ENCODE measurements at regions not wholly inside any gene's neighbourhood (a gene's known extent, or its start where the extent isn't known, plus 50 kb on each side); places are given as distances from the start of the nearest gene placed in this dataset.

DNA sequence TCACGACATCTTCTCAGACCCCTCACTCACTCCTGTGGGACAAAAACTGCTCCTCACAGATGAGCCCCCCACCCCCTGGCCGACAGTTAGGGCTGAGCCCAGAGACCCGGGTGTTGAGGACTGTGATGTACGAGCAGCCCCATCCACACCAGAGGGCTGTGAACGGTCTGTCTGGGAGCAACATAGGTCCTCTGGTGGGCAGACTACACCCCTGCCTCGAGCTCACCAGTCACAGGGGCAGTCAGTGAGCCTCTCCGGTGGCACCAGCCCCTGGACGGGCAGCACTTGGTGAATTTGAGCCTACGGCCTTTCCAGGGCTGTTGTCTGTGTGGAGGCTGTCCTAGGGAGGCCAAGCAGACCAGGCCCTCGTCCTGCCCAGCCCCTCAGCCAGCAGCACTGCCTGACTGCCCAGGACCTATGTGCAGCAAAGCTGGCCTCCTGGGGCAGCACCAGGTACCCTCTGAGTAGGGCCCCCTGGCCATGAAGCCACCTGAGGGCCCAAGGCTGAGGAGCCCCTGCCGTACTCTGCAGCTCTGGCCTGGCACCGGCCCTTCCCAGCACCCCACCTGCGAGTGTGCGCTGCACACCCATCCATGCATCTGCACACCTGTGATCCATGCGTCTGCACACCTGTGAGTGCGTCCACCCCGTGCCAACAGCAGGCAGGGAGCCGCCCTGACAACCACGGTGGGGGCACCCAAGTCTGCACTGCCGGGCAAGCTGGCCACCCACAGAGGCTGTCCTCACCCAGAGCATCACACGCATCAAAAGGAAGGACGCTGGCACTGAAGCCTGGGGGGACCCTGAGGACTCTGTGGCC lies 111.6 kb upstream of the NKX1-1 start:
- DNase-seq (no peak), ATAC-seq (no peak)
- Mint-ChIP-seq H3K27me3 (peaks cover 5% of the 10 kb centered on the region), H3K27ac (no peak overlapping the region), H3K4me3 (no peak overlapping the region), H3K4me1 (ENCODE audit: low read depth) (no peaks in the 10 kb centered on the region), H3K9me3 (no peaks in the 10 kb centered on the region), H3K36me3 (ENCODE audit: low read depth) (no peaks in the 10 kb centered on the region)
- CTCF ChIA-PET = no interaction called here
- intact Hi-C loops (cut with micrococcal nuclease) = no loop called here
- TF ChIP-seq, protein P1, sequence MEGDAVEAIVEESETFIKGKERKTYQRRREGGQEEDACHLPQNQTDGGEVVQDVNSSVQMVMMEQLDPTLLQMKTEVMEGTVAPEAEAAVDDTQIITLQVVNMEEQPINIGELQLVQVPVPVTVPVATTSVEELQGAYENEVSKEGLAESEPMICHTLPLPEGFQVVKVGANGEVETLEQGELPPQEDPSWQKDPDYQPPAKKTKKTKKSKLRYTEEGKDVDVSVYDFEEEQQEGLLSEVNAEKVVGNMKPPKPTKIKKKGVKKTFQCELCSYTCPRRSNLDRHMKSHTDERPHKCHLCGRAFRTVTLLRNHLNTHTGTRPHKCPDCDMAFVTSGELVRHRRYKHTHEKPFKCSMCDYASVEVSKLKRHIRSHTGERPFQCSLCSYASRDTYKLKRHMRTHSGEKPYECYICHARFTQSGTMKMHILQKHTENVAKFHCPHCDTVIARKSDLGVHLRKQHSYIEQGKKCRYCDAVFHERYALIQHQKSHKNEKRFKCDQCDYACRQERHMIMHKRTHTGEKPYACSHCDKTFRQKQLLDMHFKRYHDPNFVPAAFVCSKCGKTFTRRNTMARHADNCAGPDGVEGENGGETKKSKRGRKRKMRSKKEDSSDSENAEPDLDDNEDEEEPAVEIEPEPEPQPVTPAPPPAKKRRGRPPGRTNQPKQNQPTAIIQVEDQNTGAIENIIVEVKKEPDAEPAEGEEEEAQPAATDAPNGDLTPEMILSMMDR (IDR thresholded peaks at IDR 0.05) = no peak
- POLR2A ChIA-PET = no interaction called here

DNA sequence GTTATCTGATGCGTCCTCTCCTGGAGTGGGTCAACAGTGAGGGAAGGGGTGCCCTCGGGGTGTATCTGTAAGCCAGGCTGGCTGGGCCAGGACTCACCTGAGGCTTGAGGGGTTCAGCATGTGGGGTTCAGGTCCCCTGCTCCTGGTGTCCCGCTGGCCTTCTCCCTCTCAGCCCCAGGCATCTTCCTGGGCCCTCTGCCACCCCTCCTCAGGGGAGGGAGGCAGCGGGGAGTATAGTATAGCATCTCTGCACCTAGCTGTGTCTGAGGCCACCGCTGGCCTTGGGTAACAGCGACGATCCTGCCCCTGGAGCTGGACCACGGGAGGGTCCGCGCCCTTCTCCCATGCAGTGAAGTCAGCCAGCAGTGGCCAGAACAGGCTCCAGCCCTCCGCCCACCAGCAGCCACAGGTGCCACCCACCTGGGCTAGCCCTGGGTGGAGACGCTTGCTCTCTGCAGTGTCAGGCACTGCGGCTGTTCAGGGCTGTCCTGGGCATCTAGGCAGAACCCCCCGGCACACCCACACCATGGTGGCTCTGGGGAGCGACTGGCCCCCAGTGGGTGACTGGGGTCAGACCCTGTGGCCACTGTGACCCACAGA lies 110.7 kb upstream of the NKX1-1 start:
- peaks cover 5% of the 10 kb centered on the region for H3K27me3 Mint-ChIP-seq
- no peaks in the 10 kb centered on the region for H3K4me1 Mint-ChIP-seq (ENCODE audit: low read depth)
- H3K27ac Mint-ChIP-seq = no peak overlapping the region
- ATAC-seq (no peak), DNase-seq (no peak)
- no peaks in the 10 kb centered on the region for H3K9me3 Mint-ChIP-seq
- TF ChIP-seq, protein P1 (IDR thresholded peaks at IDR 0.05) = no peak
- CTCF ChIA-PET = no interaction called here
- POLR2A ChIA-PET = no interaction called here
- no peak overlapping the region for H3K4me3 Mint-ChIP-seq
- intact Hi-C loops (cut with micrococcal nuclease) = no loop called here
- H3K36me3 Mint-ChIP-seq (ENCODE audit: low read depth) = no peaks in the 10 kb centered on the region

DNA sequence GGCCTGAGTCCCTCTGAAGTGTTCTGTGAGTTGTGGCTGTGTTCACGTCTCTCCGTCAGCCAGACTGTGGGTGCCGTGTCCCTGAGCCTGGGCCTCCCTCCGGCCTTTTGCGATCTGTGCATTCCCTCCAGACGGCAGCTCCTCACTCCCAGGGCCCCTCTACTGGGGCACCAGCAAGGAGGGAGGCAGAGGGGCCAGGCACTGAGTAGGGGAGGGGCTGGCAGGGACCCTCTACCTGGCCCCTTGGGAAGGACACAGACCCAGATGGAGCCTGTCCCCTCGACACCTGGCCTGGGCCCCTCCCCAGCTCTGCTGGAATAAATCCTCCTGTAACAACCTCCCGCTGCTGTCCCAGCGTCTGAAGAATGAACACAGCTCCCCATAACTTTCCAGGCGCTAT lies 110.0 kb upstream of the NKX1-1 start:
- ATAC-seq (no peak), DNase-seq (no peak)
- H3K27me3 Mint-ChIP-seq = peaks cover 2% of the 10 kb centered on the region
- no peaks in the 10 kb centered on the region for H3K36me3 Mint-ChIP-seq (ENCODE audit: low read depth)
- intact Hi-C loops (cut with micrococcal nuclease) = no loop called here
- no peak overlapping the region for H3K4me3 Mint-ChIP-seq
- ChIA-PET POLR2A (no interaction called here), CTCF (no interaction called here)
- TF ChIP-seq, protein P1 (IDR thresholded peaks at IDR 0.05) = no peak
- H3K9me3 Mint-ChIP-seq = no peaks in the 10 kb centered on the region
- no peaks in the 10 kb centered on the region for H3K4me1 Mint-ChIP-seq (ENCODE audit: low read depth)
- H3K27ac Mint-ChIP-seq = no peak overlapping the region

DNA sequence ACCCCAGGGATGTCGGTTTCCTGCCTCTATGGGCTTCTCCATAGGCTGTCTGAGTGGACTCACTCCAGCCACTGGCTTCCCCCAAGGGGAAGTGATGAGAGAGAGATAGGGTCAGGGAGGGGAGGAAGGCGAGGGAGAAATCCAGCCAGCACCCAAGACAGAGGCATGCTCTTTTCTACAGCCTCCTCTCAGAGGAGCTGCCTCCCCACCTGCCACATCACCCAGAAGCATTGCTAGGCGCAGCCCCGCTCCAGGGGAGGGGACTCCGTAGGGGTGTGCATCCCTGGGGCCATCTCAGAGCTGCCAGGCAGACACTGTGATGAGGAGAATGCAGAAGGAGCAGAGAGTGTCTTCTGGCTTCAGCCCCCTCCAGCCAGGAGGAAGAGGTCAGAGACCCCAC lies 109.5 kb upstream of the NKX1-1 start:
- ATAC-seq = no peak

DNA sequence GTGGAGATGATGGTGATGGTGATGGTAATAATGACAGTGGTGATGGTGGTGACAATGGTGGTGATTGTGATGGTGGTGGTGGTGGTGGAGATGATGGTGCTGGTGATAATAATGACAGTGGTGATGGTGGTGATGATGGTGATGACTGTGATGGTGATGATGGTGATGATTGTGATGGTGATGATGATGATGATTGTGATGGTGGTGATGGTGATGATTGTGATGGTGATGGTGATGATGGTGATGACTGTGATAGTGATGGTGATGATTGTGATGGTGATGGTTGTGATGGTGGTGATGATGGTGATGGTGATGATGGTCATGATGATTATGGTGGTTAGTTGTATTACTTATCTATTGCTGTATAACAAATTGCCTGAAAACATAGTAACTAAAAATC lies 108.9 kb upstream of the NKX1-1 start:
- TF ChIP-seq, protein P1 (IDR thresholded peaks at IDR 0.05) = no peak
- Mint-ChIP-seq H3K27me3 (peaks cover 2% of the 10 kb centered on the region), H3K36me3 (ENCODE audit: low read depth) (no peaks in the 10 kb centered on the region), H3K4me3 (no peak overlapping the region), H3K9me3 (no peaks in the 10 kb centered on the region), H3K4me1 (ENCODE audit: low read depth) (no peaks in the 10 kb centered on the region), H3K27ac (no peak overlapping the region)
- ATAC-seq (no peak), DNase-seq (no peak)
- CTCF ChIA-PET = no interaction called here
- intact Hi-C loops (cut with micrococcal nuclease) = no loop called here
- POLR2A ChIA-PET = no interaction called here

More for the DNA sequence above, 109.5 kb upstream of the NKX1-1 start:
- intact Hi-C loops (cut with micrococcal nuclease) = no loop called here
- no peak for DNase-seq
- Mint-ChIP-seq H3K4me3 (no peak overlapping the region), H3K27me3 (peaks cover 2% of the 10 kb centered on the region), H3K36me3 (ENCODE audit: low read depth) (no peaks in the 10 kb centered on the region), H3K4me1 (ENCODE audit: low read depth) (no peaks in the 10 kb centered on the region), H3K27ac (no peak overlapping the region), H3K9me3 (no peaks in the 10 kb centered on the region)
- TF ChIP-seq, protein P1 (IDR thresholded peaks at IDR 0.05) = no peak
- ChIA-PET POLR2A (no interaction called here), CTCF (no interaction called here)

All from activated CD8-positive, alpha-beta T cell treated with anti-CD3 and anti-CD28 coated beads for 36 hours (primary cell).